ENCODE measurements at regions not wholly inside any gene's neighbourhood (a gene's known extent, or its start where the extent isn't known, plus 50 kb on each side); places are given as distances from the start of the nearest gene placed in this dataset.

- TF ChIP-seq, protein P1, sequence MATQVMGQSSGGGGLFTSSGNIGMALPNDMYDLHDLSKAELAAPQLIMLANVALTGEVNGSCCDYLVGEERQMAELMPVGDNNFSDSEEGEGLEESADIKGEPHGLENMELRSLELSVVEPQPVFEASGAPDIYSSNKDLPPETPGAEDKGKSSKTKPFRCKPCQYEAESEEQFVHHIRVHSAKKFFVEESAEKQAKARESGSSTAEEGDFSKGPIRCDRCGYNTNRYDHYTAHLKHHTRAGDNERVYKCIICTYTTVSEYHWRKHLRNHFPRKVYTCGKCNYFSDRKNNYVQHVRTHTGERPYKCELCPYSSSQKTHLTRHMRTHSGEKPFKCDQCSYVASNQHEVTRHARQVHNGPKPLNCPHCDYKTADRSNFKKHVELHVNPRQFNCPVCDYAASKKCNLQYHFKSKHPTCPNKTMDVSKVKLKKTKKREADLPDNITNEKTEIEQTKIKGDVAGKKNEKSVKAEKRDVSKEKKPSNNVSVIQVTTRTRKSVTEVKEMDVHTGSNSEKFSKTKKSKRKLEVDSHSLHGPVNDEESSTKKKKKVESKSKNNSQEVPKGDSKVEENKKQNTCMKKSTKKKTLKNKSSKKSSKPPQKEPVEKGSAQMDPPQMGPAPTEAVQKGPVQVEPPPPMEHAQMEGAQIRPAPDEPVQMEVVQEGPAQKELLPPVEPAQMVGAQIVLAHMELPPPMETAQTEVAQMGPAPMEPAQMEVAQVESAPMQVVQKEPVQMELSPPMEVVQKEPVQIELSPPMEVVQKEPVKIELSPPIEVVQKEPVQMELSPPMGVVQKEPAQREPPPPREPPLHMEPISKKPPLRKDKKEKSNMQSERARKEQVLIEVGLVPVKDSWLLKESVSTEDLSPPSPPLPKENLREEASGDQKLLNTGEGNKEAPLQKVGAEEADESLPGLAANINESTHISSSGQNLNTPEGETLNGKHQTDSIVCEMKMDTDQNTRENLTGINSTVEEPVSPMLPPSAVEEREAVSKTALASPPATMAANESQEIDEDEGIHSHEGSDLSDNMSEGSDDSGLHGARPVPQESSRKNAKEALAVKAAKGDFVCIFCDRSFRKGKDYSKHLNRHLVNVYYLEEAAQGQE (IDR thresholded peaks at IDR 0.05; ENCODE audit: insufficient read depth in 1 of 2, low read depth in 2 of 2, low read length in 2 of 2) = no peak
- TF ChIP-seq TAF1 (IDR thresholded peaks at IDR 0.05; ENCODE audit: borderline replicate concordance, insufficient read depth, low read length) (no peak), FOXP2 (optimal IDR thresholded peaks at IDR 0.05; ENCODE audit: borderline replicate concordance, extremely low read depth, extremely low read length, insufficient read depth) (no peak), SIN3A (IDR thresholded peaks at IDR 0.05; ENCODE audit: borderline replicate concordance, insufficient read depth, low read length) (no peak), POLR2AphosphoS5 (IDR thresholded peaks at IDR 0.05; ENCODE audit: low read depth, low read length) (no peak)
These were observed 937.6 kb upstream of the SLIT2 start for GRCh38 chr4:19314116-19314515.

DNA sequence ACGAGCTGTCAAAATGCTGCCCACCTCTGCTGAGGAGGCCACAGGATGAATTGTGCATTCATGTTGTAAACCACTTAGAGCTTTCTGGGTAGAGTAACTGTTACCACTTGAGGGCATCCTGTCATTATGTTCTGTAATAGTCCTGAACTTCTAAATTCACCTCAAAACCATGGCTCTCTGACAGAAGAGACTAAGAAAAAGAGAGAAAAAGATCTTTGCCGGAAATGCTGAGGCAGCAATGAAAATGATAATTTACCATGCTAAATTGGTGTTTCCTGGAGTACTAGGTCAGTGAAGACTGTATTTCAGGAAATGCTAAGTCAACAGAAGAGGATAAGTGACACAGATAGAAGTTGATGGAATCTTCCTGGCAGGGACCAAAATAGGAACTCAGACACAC lies 942.3 kb upstream of the SLIT2 start:
- no peak for TF ChIP-seq POLR2AphosphoS5 (IDR thresholded peaks at IDR 0.05; ENCODE audit: low read depth, low read length)
- TF ChIP-seq TAF1 (IDR thresholded peaks at IDR 0.05; ENCODE audit: borderline replicate concordance, insufficient read depth, low read length) = no peak
- TF ChIP-seq, protein P1 (IDR thresholded peaks at IDR 0.05; ENCODE audit: insufficient read depth in 1 of 2, low read depth in 2 of 2, low read length in 2 of 2) = no peak
- no peak for TF ChIP-seq SIN3A (IDR thresholded peaks at IDR 0.05; ENCODE audit: borderline replicate concordance, insufficient read depth, low read length)
- TF ChIP-seq FOXP2 (optimal IDR thresholded peaks at IDR 0.05; ENCODE audit: borderline replicate concordance, extremely low read depth, extremely low read length, insufficient read depth) = no peak

DNA sequence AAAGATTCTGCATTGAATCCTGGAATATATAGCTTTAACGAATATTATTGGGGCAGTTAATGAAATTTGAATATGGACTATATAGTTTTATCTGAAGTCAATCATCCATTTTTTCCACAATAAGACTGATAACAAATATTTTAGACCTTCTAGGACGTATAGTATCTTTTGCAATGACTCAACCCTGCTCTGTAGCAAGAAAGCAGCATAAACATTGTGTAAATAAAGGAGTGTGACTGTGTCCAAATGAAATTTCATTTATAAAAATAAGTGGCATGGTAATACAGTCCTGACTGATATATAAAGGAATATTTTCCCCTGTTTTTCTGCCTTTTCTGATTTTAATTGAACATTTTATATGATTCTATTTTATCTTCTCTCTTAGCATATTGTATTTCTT lies 947.7 kb upstream of the SLIT2 start:
- TF ChIP-seq FOXP2 (optimal IDR thresholded peaks at IDR 0.05; ENCODE audit: borderline replicate concordance, extremely low read depth, extremely low read length, insufficient read depth) = no peak
- no peak for TF ChIP-seq TAF1 (IDR thresholded peaks at IDR 0.05; ENCODE audit: borderline replicate concordance, insufficient read depth, low read length)
- TF ChIP-seq, protein P1 (IDR thresholded peaks at IDR 0.05; ENCODE audit: insufficient read depth in 1 of 2, low read depth in 2 of 2, low read length in 2 of 2) = no peak
- no peak for TF ChIP-seq POLR2AphosphoS5 (IDR thresholded peaks at IDR 0.05; ENCODE audit: low read depth, low read length)
- TF ChIP-seq SIN3A (IDR thresholded peaks at IDR 0.05; ENCODE audit: borderline replicate concordance, insufficient read depth, low read length) = no peak

DNA sequence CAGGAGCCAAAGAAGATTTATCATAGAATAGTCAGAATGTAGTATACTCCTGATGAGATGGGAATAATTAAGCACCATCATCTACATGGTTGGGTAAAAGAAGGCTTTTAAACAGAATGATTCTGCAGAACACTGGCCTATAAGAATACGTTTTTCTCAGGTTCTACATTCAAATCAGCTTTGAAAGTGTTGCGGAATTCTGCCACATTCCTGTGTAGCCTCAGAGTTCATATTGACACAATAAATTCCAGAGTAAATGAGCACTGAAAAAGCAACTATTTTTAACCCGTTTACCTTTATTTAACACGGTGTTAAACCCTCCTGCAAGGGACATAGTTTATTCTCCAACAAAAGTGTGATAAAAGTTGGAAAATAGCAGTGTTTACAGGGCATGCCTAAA lies 950.2 kb upstream of the SLIT2 start:
- TF ChIP-seq, protein P1 (IDR thresholded peaks at IDR 0.05; ENCODE audit: insufficient read depth in 1 of 2, low read depth in 2 of 2, low read length in 2 of 2) = no peak
- TF ChIP-seq SIN3A (IDR thresholded peaks at IDR 0.05; ENCODE audit: borderline replicate concordance, insufficient read depth, low read length) (no peak), FOXP2 (optimal IDR thresholded peaks at IDR 0.05; ENCODE audit: borderline replicate concordance, extremely low read depth, extremely low read length, insufficient read depth) (no peak), POLR2AphosphoS5 (IDR thresholded peaks at IDR 0.05; ENCODE audit: low read depth, low read length) (no peak), TAF1 (IDR thresholded peaks at IDR 0.05; ENCODE audit: borderline replicate concordance, insufficient read depth, low read length) (no peak)

DNA sequence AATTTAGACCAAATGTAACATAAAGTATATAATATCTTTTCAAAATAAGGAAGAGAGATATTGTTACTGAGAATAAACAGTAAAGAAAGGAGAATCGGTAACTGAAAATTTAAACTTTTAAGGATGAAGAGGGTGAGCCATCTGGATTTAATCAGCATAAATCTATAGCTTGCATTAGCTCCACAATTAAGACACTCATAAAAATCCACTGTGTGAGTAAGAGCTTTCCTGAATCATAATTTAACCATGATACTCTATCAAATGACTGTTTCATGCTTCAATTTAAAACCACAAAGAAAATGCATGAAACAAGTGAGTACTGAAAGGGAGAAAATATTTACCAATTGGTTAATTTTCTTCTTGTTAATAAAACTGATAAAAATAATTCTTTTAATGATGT lies 951.5 kb upstream of the SLIT2 start:
- TF ChIP-seq POLR2AphosphoS5 (IDR thresholded peaks at IDR 0.05; ENCODE audit: low read depth, low read length) (no peak), FOXP2 (optimal IDR thresholded peaks at IDR 0.05; ENCODE audit: borderline replicate concordance, extremely low read depth, extremely low read length, insufficient read depth) (no peak), SIN3A (IDR thresholded peaks at IDR 0.05; ENCODE audit: borderline replicate concordance, insufficient read depth, low read length) (no peak), TAF1 (IDR thresholded peaks at IDR 0.05; ENCODE audit: borderline replicate concordance, insufficient read depth, low read length) (no peak)
- TF ChIP-seq, protein P1 (IDR thresholded peaks at IDR 0.05; ENCODE audit: insufficient read depth in 1 of 2, low read depth in 2 of 2, low read length in 2 of 2) = no peak

All from PFSK-1 (cell line).